DMS 273 treated with DMSO at 0.1 percent for 48 hours (cell line): ENCODE measurements at regions not wholly inside any gene's neighbourhood (a gene's known extent, or its start where the extent isn't known, plus 50 kb on each side); places are given as distances from the start of the nearest gene placed in this dataset.

ENCODE experiments used
- DNase-seq: peaks from one replicate; lab custom pipeline; 2025; lab: John Stamatoyannopoulos, UW

GRCh38 chr9:13716601-13717321, 437.3 kb upstream of the MPDZ start:
- DNase-seq: peak; percentile 74

GRCh38 chr9:13716090-13716489, 436.6 kb upstream of the MPDZ start:
- no peak for DNase-seq

GRCh38 chr9:13715430-13715829, 435.9 kb upstream of the MPDZ start:
- no peak for DNase-seq

- DNase-seq: no peak
Observed at GRCh38 chr9:13707612-13708576, 428.4 kb upstream of the MPDZ start.

- DNase-seq: peak; percentile 37
Observed at GRCh38 chr9:13705918-13706317, 426.4 kb upstream of the MPDZ start.

GRCh38 chr9:13705373-13705772, 425.9 kb upstream of the MPDZ start:
- no peak for DNase-seq

GRCh38 chr9:13690595-13690994, 411.1 kb upstream of the MPDZ start:
- no peak for DNase-seq

- no peak for DNase-seq
Observed at GRCh38 chr9:13689925-13690324, 410.4 kb upstream of the MPDZ start.

GRCh38 chr9:13688990-13689600, 409.6 kb upstream of the MPDZ start:
- peak; percentile 4 for DNase-seq

- DNase-seq: no peak
Observed at GRCh38 chr9:13688223-13688989, 408.9 kb upstream of the MPDZ start.

GRCh38 chr9:13684656-13685055, 405.2 kb upstream of the MPDZ start:
- DNase-seq: no peak

- no peak for DNase-seq
Observed at GRCh38 chr9:13677801-13678200, 398.3 kb upstream of the MPDZ start.

- DNase-seq: no peak
Observed at GRCh38 chr9:13675638-13676000, 396.1 kb upstream of the MPDZ start.

GRCh38 chr9:13674926-13675637, 395.6 kb upstream of the MPDZ start:
- no peak for DNase-seq

GRCh38 chr9:13673348-13673747, 393.9 kb upstream of the MPDZ start:
- no peak for DNase-seq

GRCh38 chr9:13665418-13666066, 386.1 kb upstream of the MPDZ start:
- DNase-seq: no peak

GRCh38 chr9:13661014-13661413, 381.5 kb upstream of the MPDZ start:
- no peak for DNase-seq

GRCh38 chr9:13651969-13652663, 372.6 kb upstream of the MPDZ start:
- no peak for DNase-seq

GRCh38 chr9:13651526-13651925, 372.0 kb upstream of the MPDZ start:
- no peak for DNase-seq

GRCh38 chr9:13648676-13649075, 369.2 kb upstream of the MPDZ start:
- DNase-seq: no peak
